Retinal pigment epithelial cell (primary cell): ENCODE measurements at regions not wholly inside any gene's neighbourhood (a gene's known extent, or its start where the extent isn't known, plus 50 kb on each side); places are given as distances from the start of the nearest gene placed in this dataset.

Source experiments
- DNase-seq: peaks from one replicate; pipeline ENCODE4 v3.0.0-alpha.2; 2010; ENCODE audit warnings: low read depth
- H3K4me3 ChIP-seq: 2 replicates; pipeline ENCODE4 v1.5.1; 2011; ENCODE audit warnings: mild to moderate bottlenecking, low read length, control low read depth, moderate library complexity
- TF ChIP-seq, protein P1 (sequence below): conservative IDR thresholded peaks from 2 replicates; pipeline ENCODE4 v1.5.1; 2011; ENCODE audit warnings: low read depth, low read length, control low read depth, inconsistent platforms

DNA sequence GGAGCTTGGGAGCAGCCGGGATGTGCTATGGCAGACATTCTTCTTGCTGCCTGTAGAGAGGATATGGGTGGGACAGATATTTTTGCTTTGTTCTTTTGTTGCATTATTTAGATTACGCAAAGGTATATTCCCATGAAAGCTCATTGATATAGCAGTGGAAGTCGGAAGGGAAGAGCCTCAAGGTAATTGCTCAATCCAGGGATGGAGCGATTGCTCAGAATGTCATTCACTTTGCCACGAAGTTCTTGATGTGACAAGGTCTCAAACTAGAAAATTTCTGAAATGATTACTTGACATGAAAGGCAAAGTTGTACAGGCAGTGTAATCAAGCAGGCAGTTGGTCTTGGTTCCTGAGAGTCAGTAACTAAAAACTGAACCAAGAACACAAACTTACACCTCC is 615.6 kb upstream of the CDH4 start:
- TF ChIP-seq, protein P1, sequence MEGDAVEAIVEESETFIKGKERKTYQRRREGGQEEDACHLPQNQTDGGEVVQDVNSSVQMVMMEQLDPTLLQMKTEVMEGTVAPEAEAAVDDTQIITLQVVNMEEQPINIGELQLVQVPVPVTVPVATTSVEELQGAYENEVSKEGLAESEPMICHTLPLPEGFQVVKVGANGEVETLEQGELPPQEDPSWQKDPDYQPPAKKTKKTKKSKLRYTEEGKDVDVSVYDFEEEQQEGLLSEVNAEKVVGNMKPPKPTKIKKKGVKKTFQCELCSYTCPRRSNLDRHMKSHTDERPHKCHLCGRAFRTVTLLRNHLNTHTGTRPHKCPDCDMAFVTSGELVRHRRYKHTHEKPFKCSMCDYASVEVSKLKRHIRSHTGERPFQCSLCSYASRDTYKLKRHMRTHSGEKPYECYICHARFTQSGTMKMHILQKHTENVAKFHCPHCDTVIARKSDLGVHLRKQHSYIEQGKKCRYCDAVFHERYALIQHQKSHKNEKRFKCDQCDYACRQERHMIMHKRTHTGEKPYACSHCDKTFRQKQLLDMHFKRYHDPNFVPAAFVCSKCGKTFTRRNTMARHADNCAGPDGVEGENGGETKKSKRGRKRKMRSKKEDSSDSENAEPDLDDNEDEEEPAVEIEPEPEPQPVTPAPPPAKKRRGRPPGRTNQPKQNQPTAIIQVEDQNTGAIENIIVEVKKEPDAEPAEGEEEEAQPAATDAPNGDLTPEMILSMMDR: no peak
- H3K4me3 ChIP-seq: no peak overlapping the region
- DNase-seq: no peak

DNA sequence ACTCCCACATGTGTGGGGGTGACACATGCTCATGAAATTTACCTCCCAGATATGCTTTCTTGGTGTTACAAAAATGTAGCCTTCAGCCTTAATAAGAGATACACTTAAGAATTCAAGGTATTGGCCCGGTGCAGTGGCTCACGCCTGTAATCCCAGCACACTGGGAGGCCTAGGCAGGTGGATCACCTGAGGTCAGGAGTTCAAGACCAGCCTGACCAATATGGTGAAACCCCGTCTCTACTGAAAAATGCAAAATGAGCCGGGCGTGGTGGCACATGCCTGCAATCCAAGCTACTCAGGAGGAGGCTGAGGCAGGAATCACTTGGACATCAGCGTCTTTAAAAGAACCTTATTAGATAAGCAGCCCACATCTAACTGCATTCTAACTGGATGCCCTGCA is 614.3 kb upstream of the CDH4 start:
- TF ChIP-seq, protein P1: no peak
- no peak overlapping the region for H3K4me3 ChIP-seq
- DNase-seq: no peak

- H3K4me3 ChIP-seq: no peak overlapping the region
- TF ChIP-seq, protein P1: no peak
- no peak for DNase-seq
Measured at GRCh38 chr20:60638430-60639098, 613.5 kb upstream of the CDH4 start.

GRCh38 chr20:60641879-60642447 is 610.1 kb upstream of the CDH4 start:
- TF ChIP-seq, protein P1: no peak
- H3K4me3 ChIP-seq: no peak overlapping the region
- no peak for DNase-seq

GRCh38 chr20:60642541-60642940 is 609.5 kb upstream of the CDH4 start:
- no peak overlapping the region for H3K4me3 ChIP-seq
- no peak for DNase-seq
- TF ChIP-seq, protein P1: no peak

DNA sequence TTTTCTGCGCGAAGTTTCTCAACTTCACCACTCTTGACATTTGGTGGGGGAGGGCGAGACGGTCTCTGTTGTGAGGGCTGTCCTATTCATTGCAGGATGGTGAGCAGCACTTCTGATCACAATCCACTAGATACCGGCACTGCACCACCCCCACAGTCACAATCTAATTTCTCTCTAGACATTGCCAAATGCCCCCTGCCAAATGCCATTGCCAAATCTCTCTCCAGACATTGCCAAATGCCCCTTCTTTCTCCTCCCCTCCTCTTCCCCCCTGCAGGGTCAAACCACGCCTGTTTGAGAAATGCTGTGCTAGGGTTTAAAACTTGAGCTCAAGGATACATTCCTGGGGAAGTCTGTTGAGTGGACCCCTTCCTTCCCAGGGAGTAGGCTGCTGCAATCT is 603.5 kb upstream of the CDH4 start:
- TF ChIP-seq, protein P1: no peak
- H3K4me3 ChIP-seq: no peak overlapping the region
- DNase-seq: no peak

DNA sequence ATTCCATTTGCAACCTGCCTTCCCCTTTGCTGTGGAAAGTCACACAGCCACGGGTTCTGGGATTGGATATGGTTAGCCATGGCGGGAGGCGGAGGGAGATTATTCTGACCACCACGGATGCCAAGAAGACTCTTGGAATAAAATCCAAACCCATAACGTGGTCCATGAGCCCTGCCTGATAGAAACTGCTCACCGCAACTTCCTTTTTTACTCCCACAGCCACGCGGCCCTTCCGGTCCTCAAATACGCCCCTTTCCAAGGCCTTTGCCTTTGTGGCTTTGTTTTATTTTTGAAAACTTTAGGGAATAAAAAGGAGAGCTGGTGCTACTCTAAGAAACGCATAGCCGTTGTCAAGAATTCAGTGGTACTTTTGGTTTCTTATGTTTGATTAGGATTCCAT is 602.5 kb upstream of the CDH4 start:
- DNase-seq: no peak
- TF ChIP-seq, protein P1: no peak
- no peak overlapping the region for H3K4me3 ChIP-seq
